ENCODE measurements at regions not wholly inside any gene's neighbourhood (a gene's known extent, or its start where the extent isn't known, plus 50 kb on each side); places are given as distances from the start of the nearest gene placed in this dataset.

GRCh38 chr20:46797206-46797605 lies 87.8 kb downstream of the SLC2A10 start:
- H3K27ac ChIP-seq, result no peak overlapping the region
- no peaks in the 10 kb centered on the region for H3K4me1 ChIP-seq (ENCODE audit: control insufficient read depth in 1 of 2, insufficient read depth in 1 of 2, low read depth in 1 of 2, low read length in 1 of 2)
- H3K27me3 ChIP-seq, result peaks cover 34% of the 10 kb centered on the region
- no peaks in the 10 kb centered on the region for H3K36me3 ChIP-seq
- TF ChIP-seq CTCF (IDR thresholded peaks at IDR 0.05), result no peak
- H3K4me3 ChIP-seq (ENCODE audit: low read depth in 1 of 2, low read length in 1 of 2), result no peak overlapping the region
- no peaks in the 10 kb centered on the region for H3K9me3 ChIP-seq

- Histone ChIP-seq H3K4me3 (ENCODE audit: low read depth in 1 of 2, low read length in 1 of 2) (no peak overlapping the region), H3K27me3 (peaks cover 35% of the 10 kb centered on the region), H3K36me3 (no peaks in the 10 kb centered on the region), H3K27ac (no peak overlapping the region), H3K9me3 (no peaks in the 10 kb centered on the region), H3K4me1 (ENCODE audit: control insufficient read depth in 1 of 2, insufficient read depth in 1 of 2, low read depth in 1 of 2, low read length in 1 of 2) (no peaks in the 10 kb centered on the region)
- TF ChIP-seq CTCF (IDR thresholded peaks at IDR 0.05), result no peak
These were observed 89.0 kb downstream of the SLC2A10 start for GRCh38 chr20:46798430-46798829.

- Histone ChIP-seq H3K36me3 (no peaks in the 10 kb centered on the region), H3K27me3 (peaks cover 39% of the 10 kb centered on the region), H3K4me1 (ENCODE audit: control insufficient read depth in 1 of 2, insufficient read depth in 1 of 2, low read depth in 1 of 2, low read length in 1 of 2) (no peaks in the 10 kb centered on the region), H3K4me3 (ENCODE audit: low read depth in 1 of 2, low read length in 1 of 2) (no peak overlapping the region), H3K27ac (no peak overlapping the region), H3K9me3 (no peaks in the 10 kb centered on the region)
- TF ChIP-seq CTCF (IDR thresholded peaks at IDR 0.05), result no peak
These were observed 90.4 kb downstream of the SLC2A10 start for GRCh38 chr20:46799781-46800408.

GRCh38 chr20:46800409-46800804 lies 91.0 kb downstream of the SLC2A10 start:
- Histone ChIP-seq H3K4me3 (ENCODE audit: low read depth in 1 of 2, low read length in 1 of 2) (no peak overlapping the region), H3K4me1 (ENCODE audit: control insufficient read depth in 1 of 2, insufficient read depth in 1 of 2, low read depth in 1 of 2, low read length in 1 of 2) (no peaks in the 10 kb centered on the region), H3K27ac (no peak overlapping the region), H3K27me3 (peaks cover 39% of the 10 kb centered on the region), H3K9me3 (no peaks in the 10 kb centered on the region), H3K36me3 (no peaks in the 10 kb centered on the region)
- no peak for TF ChIP-seq CTCF (IDR thresholded peaks at IDR 0.05)

- no peak for TF ChIP-seq CTCF (IDR thresholded peaks at IDR 0.05)
- peaks cover 39% of the 10 kb centered on the region for H3K27me3 ChIP-seq
- H3K27ac ChIP-seq, result no peak overlapping the region
- no peaks in the 10 kb centered on the region for H3K36me3 ChIP-seq
- no peak overlapping the region for H3K4me3 ChIP-seq (ENCODE audit: low read depth in 1 of 2, low read length in 1 of 2)
- H3K9me3 ChIP-seq, result no peaks in the 10 kb centered on the region
- no peaks in the 10 kb centered on the region for H3K4me1 ChIP-seq (ENCODE audit: control insufficient read depth in 1 of 2, insufficient read depth in 1 of 2, low read depth in 1 of 2, low read length in 1 of 2)
These were observed 91.7 kb downstream of the SLC2A10 start for GRCh38 chr20:46801003-46801702.

Data from neutrophil (primary cell).